CD14-positive monocyte (primary cell): ENCODE measurements at regions not wholly inside any gene's neighbourhood (a gene's known extent, or its start where the extent isn't known, plus 50 kb on each side); places are given as distances from the start of the nearest gene placed in this dataset.
A peak's percentile ranks its signal among the peaks of the same experiment; 100 is the strongest.

Experiments used
- DNase-seq, 3 donors: peaks; one replicate each; pipeline ENCODE4 v3.0.0-alpha.2; 2011 to 2022
- H2AFZ ChIP-seq: 2 replicates; pipeline ENCODE4 v1.6.0; 2012; ENCODE audit warnings: mild to moderate bottlenecking, low read depth, low read length, inconsistent platforms; ENCODE audit not compliant: insufficient read depth, poor library complexity, severe bottlenecking
- H3K27ac ChIP-seq, 2 donors: 1 replicate in 1 of 2; 2 replicates in 1 of 2; pipeline ENCODE4 v1.5.1; 2012 to 2013; ENCODE audit warnings: low read length in 2 of 2, control low read depth in 1 of 2, inconsistent platforms in 1 of 2, low read depth in 1 of 2, mild to moderate bottlenecking in 1 of 2
- H3K27me3 ChIP-seq, 2 donors: one replicate each; pipeline versions ENCODE4 v1.6.0 to v1.6.1; 2011 to 2013; ENCODE audit warnings: low read length in 2 of 2; ENCODE audit not compliant: control insufficient read depth in 2 of 2, insufficient read depth in 2 of 2
- H3K36me3 ChIP-seq, 2 donors: replicated peaks in 1 of 2; 1 replicate in 1 of 2; 2 replicates in 1 of 2; pipeline versions ENCODE4 v1.5.1 to v1.6.1; 2012 to 2013; ENCODE audit warnings: low read length in 2 of 2, control low read depth in 1 of 2, inconsistent platforms in 1 of 2, mild to moderate bottlenecking in 1 of 2; ENCODE audit not compliant: insufficient read depth in 2 of 2, control insufficient read depth in 1 of 2
- H3K4me1 ChIP-seq, 2 donors: 1 replicate in 1 of 2; 2 replicates in 1 of 2; pipeline versions ENCODE4 v1.5.1 to v1.6.1; 2012 to 2013; ENCODE audit warnings: low read length in 2 of 2, control low read depth in 1 of 2, inconsistent platforms in 1 of 2, mild to moderate bottlenecking in 1 of 2, moderate library complexity in 1 of 2; ENCODE audit not compliant: insufficient read depth in 2 of 2, control insufficient read depth in 1 of 2
- H3K4me2 ChIP-seq: replicated peaks from 2 replicates; pipeline ENCODE3; 2012; ENCODE audit warnings: low read length, moderate library complexity, mild to moderate bottlenecking; ENCODE audit not compliant: poor library complexity, severe bottlenecking; ENCODE audit errors: extremely low read depth
- H3K4me3 ChIP-seq, 3 experiments: fragments of 200-600 bp in 1 of 3; sonication (generic) in 1 of 3; replicated peaks in 1 of 3; 1 replicate in 2 of 3; 2 replicates in 1 of 3; pipeline ENCODE4 v1.5.1; 2011 to 2013; ENCODE audit warnings: low read length in 3 of 3, mild to moderate bottlenecking in 3 of 3, control low read depth in 2 of 3, low read depth in 2 of 3, inconsistent platforms in 1 of 3, moderate library complexity in 1 of 3
- H3K79me2 ChIP-seq: 2 replicates; pipeline ENCODE4 v1.6.0; 2012; ENCODE audit warnings: mild to moderate bottlenecking, control low read depth, inconsistent platforms, low read length, moderate library complexity; ENCODE audit not compliant: insufficient read depth
- H3K9ac ChIP-seq: 2 replicates; pipeline ENCODE4 v1.6.0; 2017; ENCODE audit warnings: low read length, mild to moderate bottlenecking; ENCODE audit not compliant: insufficient read depth, poor library complexity, severe bottlenecking
- H3K9me3 ChIP-seq, 2 donors: replicated peaks in 1 of 2; 1 replicate in 1 of 2; 2 replicates in 1 of 2; pipeline versions ENCODE4 v1.5.1 to v1.6.1; 2012 to 2013; ENCODE audit warnings: low read length in 2 of 2, control low read depth in 1 of 2; ENCODE audit not compliant: control insufficient read depth in 1 of 2, insufficient read depth in 1 of 2
- H4K20me1 ChIP-seq: 2 replicates; pipeline ENCODE4 v1.6.0; 2012; ENCODE audit warnings: mild to moderate bottlenecking, low read length, control low read depth, moderate library complexity; ENCODE audit not compliant: insufficient read depth
- H3K27ac Mint-ChIP-seq, 7 donors: one replicate each; pipeline ENCODE4 v1.8.0; 2020; ENCODE audit warnings: mild to moderate bottlenecking in 7 of 7, mixed read lengths in 7 of 7, moderate library complexity in 6 of 7, inconsistent platforms in 2 of 7
- H3K27me3 Mint-ChIP-seq, 3 donors: one replicate each; pipeline ENCODE4 v1.8.0; 2021 to 2022; ENCODE audit warnings: low read depth in 3 of 3, mild to moderate bottlenecking in 3 of 3, mixed read lengths in 3 of 3, moderate library complexity in 3 of 3, inconsistent platforms in 1 of 3
- H3K36me3 Mint-ChIP-seq, 2 donors: one replicate each; pipeline ENCODE4 v1.8.0; 2020; ENCODE audit warnings: mixed read lengths in 2 of 2, inconsistent platforms in 1 of 2, mild to moderate bottlenecking in 1 of 2
- H3K4me1 Mint-ChIP-seq: one replicate; pipeline ENCODE4 v1.8.0; 2020; ENCODE audit warnings: mild to moderate bottlenecking, mixed read lengths
- H3K4me3 Mint-ChIP-seq, 2 donors: one replicate each; pipeline ENCODE4 v1.8.0; 2020; ENCODE audit warnings: mild to moderate bottlenecking in 2 of 2, mixed read lengths in 2 of 2, moderate library complexity in 1 of 2
- H3K9me3 Mint-ChIP-seq, 7 donors: one replicate each; pipeline ENCODE4 v1.8.0; 2020 to 2022; ENCODE audit warnings: mixed read lengths in 7 of 7, mild to moderate bottlenecking in 6 of 7, moderate library complexity in 6 of 7, inconsistent platforms in 2 of 7
- WGBS: methylation state at CpG from one replicate; pipeline ENCODE4 v1.1.5; 2013; ENCODE audit warnings: missing lambda C conversion rate; ENCODE audit not compliant: insufficient coverage; 5-methylcytosine and 5-hydroxymethylcytosine counted together
- intact Hi-C, 2 donors: fragments of 100-400 bp; cut with micrococcal nuclease; formaldehyde crosslinking; loops; one replicate each; pipeline versions ENCODE4 v1.15.0 to v1.15.1; 2023
- TF ChIP-seq, protein P1 (sequence below): fragments of 200-600 bp; IDR thresholded peaks from one replicate; pipeline ENCODE4 v1.8.0; 2022; ENCODE audit warnings: antibody characterized with exemption, mild to moderate bottlenecking

DNA sequence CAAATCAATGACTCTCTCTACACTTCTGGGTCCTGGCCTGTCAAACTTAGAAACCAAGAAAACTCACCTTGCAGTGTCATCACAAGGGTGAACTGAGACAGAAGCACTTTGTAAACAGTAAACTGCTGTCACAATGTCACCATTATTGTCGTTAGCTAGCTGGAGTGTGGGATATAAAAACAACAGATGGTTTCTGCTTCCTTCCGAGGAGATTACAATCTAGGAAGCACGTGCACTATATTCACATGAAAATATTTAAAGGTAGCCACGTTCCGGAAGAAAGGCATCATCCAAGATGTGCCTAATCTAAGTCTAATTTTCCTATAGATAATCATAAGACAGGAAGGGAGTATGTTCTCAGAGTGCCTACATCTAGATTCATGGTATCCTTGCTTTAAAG is 64.7 kb upstream of the ACSL1 start:
- Histone ChIP-seq H3K9ac (no peak overlapping the region), H3K4me3 (peak overlapping the region in 1 of 3 experiments; percentile 48), H2AFZ (no peak overlapping the region), H3K4me1 (peaks cover 46 to 51% of the 10 kb centered on the region in 2 donors), H3K27me3 (no peaks in the 10 kb centered on the region), H3K79me2 (no peaks in the 10 kb centered on the region), H3K27ac (peak overlapping the region in 1 of 2 donors; percentile 80), H3K4me2 (peak overlapping the region; percentile 52), H4K20me1 (no peaks in the 10 kb centered on the region), H3K9me3 (no peaks in the 10 kb centered on the region), H3K36me3 (no peaks in the 10 kb centered on the region)
- WGBS = no CpG with 5 or more reads among the region's 5 CpGs
- H3K36me3 Mint-ChIP-seq = peaks cover 0 to 10% of the 10 kb centered on the region in 2 donors
- peaks cover 0 to 4% (median 3%) of the 10 kb centered on the region in 3 donors for H3K27me3 Mint-ChIP-seq
- DNase-seq = no peak
- H3K4me3 Mint-ChIP-seq = no peak overlapping the region
- H3K9me3 Mint-ChIP-seq = peaks cover 2 to 13% (median 6%) of the 10 kb centered on the region in 7 donors
- H3K4me1 Mint-ChIP-seq = peaks cover 53% of the 10 kb centered on the region
- H3K27ac Mint-ChIP-seq = peak overlapping the region; percentile 85 to 99 (median 93)
- intact Hi-C loops = loop anchor here in 1 of 2 donors (10.0 kb wide), 1 partner anchor 66 kb away; the partner anchor contains the start of gene ACSL1
- TF ChIP-seq, protein P1, sequence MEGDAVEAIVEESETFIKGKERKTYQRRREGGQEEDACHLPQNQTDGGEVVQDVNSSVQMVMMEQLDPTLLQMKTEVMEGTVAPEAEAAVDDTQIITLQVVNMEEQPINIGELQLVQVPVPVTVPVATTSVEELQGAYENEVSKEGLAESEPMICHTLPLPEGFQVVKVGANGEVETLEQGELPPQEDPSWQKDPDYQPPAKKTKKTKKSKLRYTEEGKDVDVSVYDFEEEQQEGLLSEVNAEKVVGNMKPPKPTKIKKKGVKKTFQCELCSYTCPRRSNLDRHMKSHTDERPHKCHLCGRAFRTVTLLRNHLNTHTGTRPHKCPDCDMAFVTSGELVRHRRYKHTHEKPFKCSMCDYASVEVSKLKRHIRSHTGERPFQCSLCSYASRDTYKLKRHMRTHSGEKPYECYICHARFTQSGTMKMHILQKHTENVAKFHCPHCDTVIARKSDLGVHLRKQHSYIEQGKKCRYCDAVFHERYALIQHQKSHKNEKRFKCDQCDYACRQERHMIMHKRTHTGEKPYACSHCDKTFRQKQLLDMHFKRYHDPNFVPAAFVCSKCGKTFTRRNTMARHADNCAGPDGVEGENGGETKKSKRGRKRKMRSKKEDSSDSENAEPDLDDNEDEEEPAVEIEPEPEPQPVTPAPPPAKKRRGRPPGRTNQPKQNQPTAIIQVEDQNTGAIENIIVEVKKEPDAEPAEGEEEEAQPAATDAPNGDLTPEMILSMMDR = no peak

DNA sequence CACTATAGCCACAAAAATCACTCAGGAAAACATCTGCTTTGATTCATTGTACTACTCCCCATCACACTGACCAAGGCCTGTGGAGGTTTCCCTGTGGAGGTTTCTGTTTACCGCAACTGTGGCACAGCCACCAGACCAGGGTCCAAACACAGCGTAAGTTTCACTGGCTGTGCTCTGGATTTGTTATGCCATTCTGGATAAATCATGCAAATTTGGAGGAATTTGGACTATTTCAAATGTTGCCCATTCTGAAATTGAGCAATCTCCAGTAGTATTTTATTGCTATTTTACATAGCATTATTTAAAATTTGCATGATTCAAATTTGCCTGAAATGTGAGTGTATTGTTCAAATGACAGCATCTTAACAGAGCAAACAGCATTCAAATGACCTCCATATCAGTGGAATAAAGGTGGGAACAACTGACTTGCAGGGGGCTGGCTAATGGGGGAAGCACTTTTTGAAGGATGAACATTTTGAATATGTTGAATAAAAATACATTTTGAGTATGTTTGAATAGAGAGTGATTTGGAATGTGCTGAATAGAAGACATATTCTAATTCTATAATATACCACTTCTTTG is 66.1 kb upstream of the ACSL1 start:
- DNase-seq = no peak

More for the DNA sequence above, 66.1 kb upstream of the ACSL1 start:
- Mint-ChIP-seq H3K9me3 (peaks cover 2 to 13% (median 6%) of the 10 kb centered on the region in 7 donors), H3K27ac (peak overlapping the region in 1 of 7 donors; percentile 57), H3K4me1 (peaks cover 67% of the 10 kb centered on the region), H3K36me3 (peaks cover 0 to 10% of the 10 kb centered on the region in 2 donors), H3K27me3 (peaks cover 0 to 4% (median 3%) of the 10 kb centered on the region in 3 donors), H3K4me3 (no peak overlapping the region)
- Histone ChIP-seq H2AFZ (no peak overlapping the region), H3K27ac (no peak overlapping the region), H3K79me2 (no peaks in the 10 kb centered on the region), H4K20me1 (no peaks in the 10 kb centered on the region), H3K9me3 (no peaks in the 10 kb centered on the region), H3K4me2 (no peak overlapping the region), H3K27me3 (no peaks in the 10 kb centered on the region), H3K36me3 (no peaks in the 10 kb centered on the region), H3K4me3 (no peak overlapping the region), H3K4me1 (peaks cover 58 to 65% of the 10 kb centered on the region in 2 donors), H3K9ac (no peak overlapping the region)
- 93% methylated on average over 2 of the region's 2 CpGs for WGBS
- intact Hi-C loops = loop anchor here in 1 of 2 donors (10.0 kb wide), 1 partner anchor 67 kb away; the partner anchor contains the start of gene ACSL1
- TF ChIP-seq, protein P1 = no peak
